Vagina (tissue), 2 donors: ENCODE measurements at regions not wholly inside any gene's neighbourhood (a gene's known extent, or its start where the extent isn't known, plus 50 kb on each side); places are given as distances from the start of the nearest gene placed in this dataset.

Experiments used
- DNase-seq, 2 donors: peaks; one replicate each; pipeline ENCODE4 v3.0.0-alpha.2; 2017; ENCODE audit errors: extremely low spot score in 2 of 2
- H3K27ac ChIP-seq: fragments of 200-600 bp; sonication (generic); one replicate; pipeline ENCODE4 v1.5.1; 2019
- H3K27me3 ChIP-seq: fragments of 200-600 bp; sonication (generic); one replicate; pipeline ENCODE4 v1.5.1; 2019
- H3K36me3 ChIP-seq, 2 donors: fragments of 200-600 bp; sonication (generic); one replicate each; pipeline ENCODE4 v1.5.1; 2017 to 2019
- H3K4me1 ChIP-seq: fragments of 200-600 bp; sonication (generic); one replicate; pipeline ENCODE4 v1.5.1; 2019
- H3K4me3 ChIP-seq, 2 donors: fragments of 200-600 bp; sonication (generic); 1 replicate in 1 of 2; 2 replicates in 1 of 2; pipeline ENCODE4 v1.5.1; 2016 to 2019
- H3K9me3 ChIP-seq: fragments of 200-600 bp; sonication (generic); one replicate; pipeline ENCODE4 v1.5.1; 2019
- POLR2A ChIP-seq, 2 donors: fragments of 450-650 bp; IDR thresholded peaks; one replicate each; pipeline ENCODE4 v1.6.1; 2017; ENCODE audit warnings: antibody characterized with exemption in 2 of 2, mild to moderate bottlenecking in 2 of 2, moderate library complexity in 2 of 2
- POLR2AphosphoS5 ChIP-seq, 2 donors: sonication (generic); formaldehyde crosslinking; IDR thresholded peaks; one replicate each; pipeline ENCODE4 v1.9.0; 2017; ENCODE audit warnings: antibody characterized with exemption in 2 of 2, mild to moderate bottlenecking in 2 of 2, low read depth in 1 of 2; ENCODE audit not compliant: insufficient read depth in 1 of 2
- intact Hi-C: fragments of 100-400 bp; cut with DNase I; formaldehyde crosslinking; loops from one replicate; pipeline ENCODE4 v1.15.1; 2023
- TF ChIP-seq, protein P1 (sequence below), 3 experiments: fragments of 450-650 bp in 2 of 3; fragments of 200-600 bp in 1 of 3; sonication (generic) in 1 of 3; IDR thresholded peaks; one replicate each; pipeline ENCODE4 v1.5.1; 2017 to 2019; ENCODE audit warnings: antibody characterized with exemption in 3 of 3, mild to moderate bottlenecking in 2 of 3, moderate library complexity in 2 of 3

GRCh38 chr18:59041819-59042815 is 97.6 kb upstream of the SEC11C start:
- intact Hi-C loops = loop anchor here (10.0 kb wide), 1 partner anchor 47 kb away; no protein-coding TSS in a partner anchor
- no peak overlapping the region for H3K4me3 ChIP-seq
- H3K27ac ChIP-seq = peak overlapping the region; percentile 6
- TF ChIP-seq, protein P1, sequence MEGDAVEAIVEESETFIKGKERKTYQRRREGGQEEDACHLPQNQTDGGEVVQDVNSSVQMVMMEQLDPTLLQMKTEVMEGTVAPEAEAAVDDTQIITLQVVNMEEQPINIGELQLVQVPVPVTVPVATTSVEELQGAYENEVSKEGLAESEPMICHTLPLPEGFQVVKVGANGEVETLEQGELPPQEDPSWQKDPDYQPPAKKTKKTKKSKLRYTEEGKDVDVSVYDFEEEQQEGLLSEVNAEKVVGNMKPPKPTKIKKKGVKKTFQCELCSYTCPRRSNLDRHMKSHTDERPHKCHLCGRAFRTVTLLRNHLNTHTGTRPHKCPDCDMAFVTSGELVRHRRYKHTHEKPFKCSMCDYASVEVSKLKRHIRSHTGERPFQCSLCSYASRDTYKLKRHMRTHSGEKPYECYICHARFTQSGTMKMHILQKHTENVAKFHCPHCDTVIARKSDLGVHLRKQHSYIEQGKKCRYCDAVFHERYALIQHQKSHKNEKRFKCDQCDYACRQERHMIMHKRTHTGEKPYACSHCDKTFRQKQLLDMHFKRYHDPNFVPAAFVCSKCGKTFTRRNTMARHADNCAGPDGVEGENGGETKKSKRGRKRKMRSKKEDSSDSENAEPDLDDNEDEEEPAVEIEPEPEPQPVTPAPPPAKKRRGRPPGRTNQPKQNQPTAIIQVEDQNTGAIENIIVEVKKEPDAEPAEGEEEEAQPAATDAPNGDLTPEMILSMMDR (IDR thresholded peaks at IDR 0.05) = no peak
- no peak for TF ChIP-seq POLR2A (IDR thresholded peaks at IDR 0.05)
- TF ChIP-seq POLR2AphosphoS5 (IDR thresholded peaks at IDR 0.05; ENCODE audit: insufficient read depth in 1 of 2, low read depth in 1 of 2) = peak in 1 of 2 donors; percentile 38
- no peaks in the 10 kb centered on the region for H3K9me3 ChIP-seq
- no peaks in the 10 kb centered on the region for H3K27me3 ChIP-seq
- H3K4me1 ChIP-seq = peaks cover 23% of the 10 kb centered on the region
- H3K36me3 ChIP-seq = no peaks in the 10 kb centered on the region
- peak in 1 of 2 donors; percentile 94 for DNase-seq

DNA sequence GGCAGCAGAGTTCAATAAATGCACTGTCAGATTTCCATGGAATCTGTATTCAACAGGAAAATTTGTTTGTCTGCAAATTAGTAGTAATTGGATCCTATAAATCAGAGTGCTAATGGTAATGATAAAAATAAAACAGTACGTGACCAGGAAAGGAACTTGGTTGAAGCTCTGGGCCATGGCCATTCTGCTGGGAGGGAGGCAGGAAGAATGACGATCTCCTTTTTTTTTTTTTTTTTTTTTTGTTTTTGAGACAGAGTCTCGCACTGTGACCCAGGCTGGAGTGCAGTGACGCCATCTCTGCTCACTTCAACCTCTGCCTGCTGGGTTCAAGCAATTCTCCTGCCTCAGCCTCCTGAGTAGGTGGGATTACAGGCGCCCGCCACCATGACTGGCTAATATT is 94.8 kb upstream of the SEC11C start:
- Histone ChIP-seq H3K9me3 (no peaks in the 10 kb centered on the region), H3K36me3 (no peaks in the 10 kb centered on the region), H3K4me3 (no peak overlapping the region), H3K4me1 (peaks cover 23% of the 10 kb centered on the region), H3K27ac (no peak overlapping the region), H3K27me3 (no peaks in the 10 kb centered on the region)
- no peak for DNase-seq
- TF ChIP-seq, protein P1 (IDR thresholded peaks at IDR 0.05) = no peak
- TF ChIP-seq POLR2AphosphoS5 (IDR thresholded peaks at IDR 0.05; ENCODE audit: insufficient read depth in 1 of 2, low read depth in 1 of 2) (no peak), POLR2A (IDR thresholded peaks at IDR 0.05) (no peak)
- intact Hi-C loops = loop anchor here (10.0 kb wide), 1 partner anchor 50 kb away; no protein-coding TSS in a partner anchor

GRCh38 chr18:59047321-59048047 is 92.2 kb upstream of the SEC11C start:
- TF ChIP-seq, protein P1 (IDR thresholded peaks at IDR 0.05) = no peak
- TF ChIP-seq POLR2A (IDR thresholded peaks at IDR 0.05) (no peak), POLR2AphosphoS5 (IDR thresholded peaks at IDR 0.05; ENCODE audit: insufficient read depth in 1 of 2, low read depth in 1 of 2) (no peak)
- no peaks in the 10 kb centered on the region for H3K27me3 ChIP-seq
- no peaks in the 10 kb centered on the region for H3K36me3 ChIP-seq
- no peak overlapping the region for H3K4me3 ChIP-seq
- H3K9me3 ChIP-seq = no peaks in the 10 kb centered on the region
- H3K27ac ChIP-seq = no peak overlapping the region
- no peak for DNase-seq
- peaks cover 9% of the 10 kb centered on the region for H3K4me1 ChIP-seq
- intact Hi-C loops = loop anchor here (10.0 kb wide), 1 partner anchor 53 kb away; no protein-coding TSS in a partner anchor

- no peak for DNase-seq
- intact Hi-C loops = loop anchor here (10.0 kb wide), 1 partner anchor 53 kb away; no protein-coding TSS in a partner anchor
- TF ChIP-seq POLR2AphosphoS5 (IDR thresholded peaks at IDR 0.05; ENCODE audit: insufficient read depth in 1 of 2, low read depth in 1 of 2) (no peak), POLR2A (IDR thresholded peaks at IDR 0.05) (no peak)
- TF ChIP-seq, protein P1 (IDR thresholded peaks at IDR 0.05) = no peak
- Histone ChIP-seq H3K4me3 (no peak overlapping the region), H3K27ac (no peak overlapping the region), H3K9me3 (no peaks in the 10 kb centered on the region), H3K27me3 (no peaks in the 10 kb centered on the region), H3K4me1 (peaks cover 7% of the 10 kb centered on the region), H3K36me3 (no peaks in the 10 kb centered on the region)
Observed at GRCh38 chr18:59048048-59048363, 91.7 kb upstream of the SEC11C start.
